CD4-positive, alpha-beta T cell treated with Interferon alpha-2 for 1 hour (primary cell): ENCODE measurements at regions not wholly inside any gene's neighbourhood (a gene's known extent, or its start where the extent isn't known, plus 50 kb on each side); places are given as distances from the start of the nearest gene placed in this dataset.

Source experiments
- DNase-seq, 2 donors: peaks; one replicate each; pipeline ENCODE4 v3.0.0-alpha.2; 2020 to 2022

DNA sequence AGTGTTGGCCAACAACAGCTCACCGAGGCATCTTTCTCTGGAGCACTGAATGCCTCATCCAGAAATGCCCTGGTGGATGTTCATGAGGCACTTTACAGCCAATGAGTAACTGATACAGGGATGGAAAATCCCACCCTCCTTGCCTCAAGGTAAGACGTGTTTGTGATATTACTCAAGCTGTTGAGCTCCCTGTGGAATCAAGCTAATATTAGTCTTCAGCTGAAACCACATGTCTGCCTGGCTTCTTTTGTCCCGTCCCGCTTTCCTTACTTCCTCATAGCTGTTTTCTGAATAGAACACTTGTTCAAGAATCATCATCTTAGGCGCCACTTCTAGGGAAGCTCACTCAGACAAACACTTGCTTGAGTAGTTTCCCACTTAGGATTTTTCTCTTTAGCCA lies 422.4 kb downstream of the INHBA start:
- DNase-seq = no peak

- no peak for DNase-seq
These were observed 425.3 kb downstream of the INHBA start for GRCh38 chr7:41277561-41277960.

GRCh38 chr7:41275255-41275654 lies 427.6 kb downstream of the INHBA start:
- DNase-seq = no peak

- DNase-seq = no peak
These were observed 428.7 kb downstream of the INHBA start for GRCh38 chr7:41274179-41274578.

DNA sequence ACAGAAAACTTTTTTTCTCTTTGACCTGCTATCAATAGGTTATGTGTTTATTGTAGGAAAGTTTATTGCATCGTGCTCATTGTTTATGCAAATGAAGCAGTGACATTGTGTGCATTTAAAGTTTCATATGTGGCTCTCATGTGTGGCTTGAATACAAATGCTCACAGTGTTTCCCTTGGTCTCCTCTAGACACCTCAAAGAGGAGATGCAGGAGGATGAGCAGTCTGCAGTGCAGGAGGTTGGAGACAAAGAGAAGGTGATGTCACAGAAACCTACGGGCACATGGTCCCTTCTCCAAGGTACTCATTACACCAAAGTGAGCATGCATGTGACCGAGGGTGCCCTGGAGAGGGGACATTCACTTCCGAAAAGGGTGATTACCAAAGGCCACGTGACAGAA lies 430.2 kb downstream of the INHBA start:
- no peak for DNase-seq

- DNase-seq = no peak
These were observed 434.0 kb downstream of the INHBA start for GRCh38 chr7:41268878-41269277.

DNA sequence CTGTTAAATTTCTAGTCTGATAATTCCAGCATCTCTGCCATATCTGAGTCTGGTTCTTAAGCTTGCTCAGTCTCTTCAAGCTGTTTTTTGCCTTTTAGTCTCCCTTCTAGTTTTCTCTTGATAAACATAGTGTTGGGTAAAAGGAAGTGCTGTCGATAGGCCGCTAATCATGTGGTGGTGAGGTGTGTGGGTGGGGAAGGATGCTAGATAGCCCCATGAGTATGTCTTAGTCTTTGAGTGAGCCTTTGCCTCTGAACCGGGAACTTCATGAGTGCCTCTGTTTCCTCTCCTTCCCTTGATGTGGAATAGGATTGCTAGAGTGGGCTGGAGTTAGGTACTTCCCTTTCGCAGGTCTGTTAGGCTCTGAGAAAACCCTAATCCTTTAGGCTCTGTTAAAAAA lies 441.8 kb downstream of the INHBA start:
- no peak for DNase-seq

GRCh38 chr7:41257660-41258059 lies 445.2 kb downstream of the INHBA start:
- DNase-seq = no peak

GRCh38 chr7:41256186-41256945 lies 446.5 kb downstream of the INHBA start:
- no peak for DNase-seq

DNA sequence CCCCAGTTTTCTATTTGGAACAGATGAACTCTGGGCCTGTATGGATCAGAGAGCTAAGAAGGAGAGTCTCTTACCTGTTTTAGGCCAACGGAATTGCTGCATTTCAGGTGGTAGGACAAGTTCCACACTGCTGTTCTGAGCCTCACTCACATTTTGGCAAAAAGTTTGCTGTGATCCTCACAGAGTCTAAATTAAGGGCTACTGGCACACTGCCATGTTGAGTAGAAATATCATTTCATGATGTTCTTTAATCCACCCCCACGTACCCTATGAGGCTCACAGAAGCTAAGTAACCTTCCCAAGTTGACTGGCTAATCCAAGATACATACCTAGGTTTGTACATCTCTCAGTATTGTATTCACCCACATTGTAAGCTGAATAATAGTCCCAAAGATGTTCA lies 447.2 kb downstream of the INHBA start:
- DNase-seq = no peak

DNA sequence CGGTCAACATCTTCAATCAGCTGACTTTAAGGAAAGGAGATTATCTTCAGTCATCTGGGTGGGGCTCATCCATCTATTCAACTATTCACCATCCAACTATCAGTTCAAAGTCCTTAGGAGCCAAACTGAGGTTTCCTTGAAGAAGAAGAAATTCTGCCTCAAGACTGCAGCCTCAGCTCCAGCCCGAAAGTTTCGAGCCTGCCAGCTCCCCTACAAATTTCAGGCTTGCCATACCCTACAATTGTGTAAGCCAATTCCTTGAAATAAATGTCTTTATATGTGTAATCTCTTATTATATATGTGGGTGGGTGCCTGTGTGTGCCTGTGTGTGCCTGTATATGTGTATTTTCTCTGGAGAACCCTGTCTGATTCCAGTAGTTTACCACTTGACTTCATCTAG lies 447.8 kb downstream of the INHBA start:
- no peak for DNase-seq

DNA sequence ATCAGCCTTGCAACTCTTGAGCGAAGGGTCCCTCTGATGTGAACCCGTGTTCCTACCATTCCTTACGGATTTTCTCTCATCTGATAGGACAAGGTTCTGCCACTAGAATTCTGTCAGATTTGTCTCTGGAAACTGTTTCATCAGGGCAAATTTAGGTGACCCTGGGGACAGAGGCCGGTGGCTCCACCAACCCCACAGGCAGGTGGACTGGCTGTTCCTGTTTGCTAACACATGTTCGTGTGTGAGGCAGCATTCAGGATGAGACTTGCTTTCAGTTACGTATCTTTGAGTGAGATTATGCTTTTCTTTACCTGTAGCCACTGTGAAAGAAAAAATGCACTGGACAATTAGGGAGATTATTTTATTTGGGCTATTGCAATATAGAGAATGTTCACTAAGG lies 449.9 kb downstream of the INHBA start:
- DNase-seq = no peak

- DNase-seq = no peak
These were observed 450.3 kb downstream of the INHBA start for GRCh38 chr7:41252551-41252950.

DNA sequence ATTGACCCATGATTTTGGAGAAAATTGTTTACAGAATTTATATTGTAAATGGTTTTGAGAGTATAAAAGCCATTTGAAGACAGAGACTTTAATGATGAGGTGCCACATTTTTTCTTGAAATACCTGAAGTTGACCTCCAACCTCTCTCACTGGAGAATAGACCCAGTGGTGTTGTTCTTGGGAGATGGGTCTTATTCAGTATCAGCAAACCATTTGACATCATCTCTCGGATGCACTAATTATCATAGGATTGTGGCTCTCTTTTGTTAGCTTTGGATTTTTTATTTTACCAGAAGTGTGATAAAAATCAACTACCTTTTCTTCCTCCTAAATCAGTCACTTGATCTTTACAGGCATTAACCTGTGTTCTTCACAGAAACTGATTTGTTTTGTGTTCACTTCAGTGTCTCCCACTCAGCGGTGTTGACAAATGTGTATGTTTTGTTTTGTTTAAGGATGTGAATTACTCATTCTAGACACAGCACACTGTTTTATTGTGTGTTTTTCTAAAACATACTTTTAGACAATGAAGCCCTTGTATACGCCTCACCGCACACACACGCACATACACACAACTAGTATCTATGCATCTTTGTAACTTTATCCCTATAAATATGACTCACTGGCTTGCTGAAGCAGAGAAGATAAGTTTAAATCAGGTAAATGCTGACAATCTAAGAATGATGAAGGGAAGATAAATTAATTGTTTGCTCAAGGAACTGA lies 455.6 kb downstream of the INHBA start:
- no peak for DNase-seq

DNA sequence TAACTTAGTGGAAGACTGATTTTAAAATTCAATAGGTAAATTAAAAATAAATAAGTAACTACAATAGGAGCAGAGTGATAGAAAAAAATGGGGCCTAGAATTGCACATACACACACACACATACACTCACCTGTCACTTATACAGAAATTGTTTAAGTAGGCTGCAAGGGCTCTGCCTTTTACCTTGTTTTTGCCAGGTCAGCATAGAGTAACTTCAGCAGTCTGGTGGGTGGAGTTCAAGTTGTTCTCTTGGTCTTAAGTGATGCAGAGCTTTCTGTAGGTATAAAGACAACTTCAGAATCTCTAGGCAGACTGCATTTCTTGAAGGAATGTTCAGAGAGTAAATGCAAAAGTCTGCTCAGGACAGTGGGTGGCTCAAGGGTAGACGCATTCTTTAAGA lies 457.0 kb downstream of the INHBA start:
- no peak for DNase-seq

DNA sequence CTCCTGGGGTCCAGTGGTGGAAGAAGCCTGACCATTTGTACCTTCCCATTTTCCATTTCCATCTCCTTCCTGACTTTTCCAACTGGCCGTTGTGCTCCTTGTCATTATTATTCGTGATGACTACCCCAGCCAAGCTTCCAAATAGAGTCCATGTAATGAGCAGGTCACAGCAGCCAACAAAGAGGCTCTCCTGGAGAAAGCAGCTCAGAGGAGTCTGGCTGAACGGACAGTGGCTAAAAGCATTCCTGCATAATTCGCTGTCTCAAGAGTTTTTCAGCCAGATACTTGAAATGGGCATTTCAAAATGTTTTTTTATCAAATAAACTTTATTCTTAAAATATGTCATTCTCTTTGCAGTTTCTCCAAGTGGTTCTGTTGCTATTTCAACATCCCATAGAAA lies 458.6 kb downstream of the INHBA start:
- no peak for DNase-seq

DNA sequence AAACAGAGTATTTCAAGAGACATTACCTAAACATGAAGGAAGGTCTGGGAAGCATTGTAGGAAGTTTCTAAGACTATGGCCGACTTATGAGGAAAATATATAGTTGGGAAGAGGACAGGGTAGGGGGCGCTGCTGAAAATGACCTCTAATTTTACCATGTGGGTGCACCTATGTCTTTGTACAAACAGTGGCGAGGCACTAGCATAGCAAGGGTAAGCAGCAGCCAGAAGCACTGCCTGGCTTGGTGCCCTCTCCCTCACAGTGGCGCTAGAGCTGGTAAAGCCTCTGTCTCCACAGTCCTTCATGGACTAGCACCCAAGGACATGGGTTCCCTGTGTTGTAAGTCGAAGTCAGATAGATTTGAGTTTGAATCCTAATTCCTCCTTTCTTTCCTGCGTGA lies 461.2 kb downstream of the INHBA start:
- DNase-seq = no peak

GRCh38 chr7:41239596-41239995 lies 463.3 kb downstream of the INHBA start:
- DNase-seq = no peak

DNA sequence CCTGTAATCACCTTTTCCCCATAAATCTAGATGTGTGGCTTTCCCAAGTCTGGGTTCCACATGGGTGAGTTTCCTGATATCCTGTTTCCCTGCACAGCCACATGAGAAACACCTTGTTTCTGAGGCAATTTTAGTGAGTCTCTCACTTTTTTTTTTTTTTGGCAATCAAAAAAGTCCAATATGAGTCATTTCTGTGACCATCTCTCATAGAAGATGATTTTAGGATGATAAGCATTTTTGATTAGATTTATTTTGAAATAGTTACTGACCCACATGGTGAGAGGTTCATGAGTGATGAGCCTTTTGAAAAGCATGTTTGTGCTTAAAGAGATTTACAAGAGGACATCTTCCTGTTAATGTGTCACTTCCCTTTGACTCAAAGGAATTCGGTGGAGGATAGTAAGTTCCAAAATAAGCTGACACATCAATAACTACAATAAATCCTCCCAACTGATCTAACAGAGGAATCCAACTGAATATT lies 464.0 kb downstream of the INHBA start:
- DNase-seq = no peak

GRCh38 chr7:41237956-41238355 lies 464.9 kb downstream of the INHBA start:
- DNase-seq = no peak

- DNase-seq = no peak
These were observed 470.8 kb downstream of the INHBA start for GRCh38 chr7:41232086-41232485.

DNA sequence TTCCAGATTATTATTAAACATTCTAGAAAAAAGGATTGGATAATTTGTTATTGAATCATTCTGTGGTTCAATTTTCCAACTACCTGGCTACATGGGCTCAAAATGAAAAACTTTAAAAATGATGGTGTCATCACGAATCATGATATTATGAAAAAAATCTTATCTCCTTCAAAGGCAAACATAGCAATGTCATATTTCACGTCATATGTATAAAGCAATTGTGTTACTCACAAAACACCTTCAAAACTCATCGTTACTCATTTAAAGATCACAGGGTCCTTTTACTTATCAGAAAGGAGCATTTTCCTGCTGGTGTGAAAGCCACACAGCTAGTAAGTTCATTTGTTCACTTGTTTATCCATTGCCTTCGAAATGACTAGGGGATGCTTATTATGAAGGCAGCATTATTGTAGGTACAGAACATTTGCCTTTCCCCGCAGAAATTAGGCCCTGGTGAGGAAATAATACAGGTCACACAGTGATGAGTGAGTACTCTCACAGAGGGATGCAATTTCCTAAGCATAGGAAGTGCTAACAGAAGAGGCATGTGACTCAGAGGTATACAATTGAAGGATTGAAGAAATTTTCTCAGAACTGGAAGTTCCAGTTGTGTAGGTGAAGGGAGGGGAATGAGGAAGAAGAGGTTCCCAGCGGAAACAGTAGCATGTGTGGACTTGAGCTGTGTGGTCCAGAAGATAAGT lies 478.7 kb downstream of the INHBA start:
- DNase-seq = no peak

DNA sequence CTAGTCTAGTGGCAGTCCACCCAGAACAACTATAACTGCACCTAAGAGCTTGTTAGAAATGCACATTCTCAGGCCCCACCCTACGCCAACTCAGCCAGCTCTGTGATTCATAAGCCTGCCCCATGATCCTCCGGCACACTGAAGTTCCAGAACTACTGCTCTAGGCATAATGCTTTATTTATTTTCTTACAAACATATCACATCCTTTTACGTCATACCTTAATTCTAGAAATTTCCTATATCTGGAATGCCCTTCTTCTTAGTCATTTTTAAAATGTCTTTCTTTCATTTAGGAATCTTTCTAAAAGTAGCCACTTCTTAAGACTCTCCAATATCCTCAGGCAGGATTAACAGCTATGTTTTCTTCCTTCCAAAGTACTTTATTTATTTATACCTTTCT lies 480.1 kb downstream of the INHBA start:
- DNase-seq = no peak

DNA sequence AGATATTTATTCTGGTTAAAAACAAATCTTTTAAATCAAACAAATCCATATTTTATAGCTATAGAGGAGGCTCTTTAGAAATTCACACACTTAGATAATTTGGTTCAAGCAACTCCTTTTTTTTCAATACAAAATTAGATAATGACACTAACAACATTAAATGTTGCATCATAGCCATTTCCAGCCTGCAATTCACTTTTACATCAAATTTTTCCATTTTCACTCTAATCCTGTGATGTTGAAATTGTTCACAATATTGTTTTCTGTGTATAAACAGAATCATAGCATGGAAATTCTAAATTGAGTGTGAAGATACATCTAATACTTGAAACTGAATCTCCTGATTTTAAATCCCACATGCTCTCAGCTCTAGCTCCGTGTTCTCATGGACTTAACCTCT lies 482.6 kb downstream of the INHBA start:
- DNase-seq = no peak
